ENCODE measurements at regions not wholly inside any gene's neighbourhood (a gene's known extent, or its start where the extent isn't known, plus 50 kb on each side); places are given as distances from the start of the nearest gene placed in this dataset.

DNA sequence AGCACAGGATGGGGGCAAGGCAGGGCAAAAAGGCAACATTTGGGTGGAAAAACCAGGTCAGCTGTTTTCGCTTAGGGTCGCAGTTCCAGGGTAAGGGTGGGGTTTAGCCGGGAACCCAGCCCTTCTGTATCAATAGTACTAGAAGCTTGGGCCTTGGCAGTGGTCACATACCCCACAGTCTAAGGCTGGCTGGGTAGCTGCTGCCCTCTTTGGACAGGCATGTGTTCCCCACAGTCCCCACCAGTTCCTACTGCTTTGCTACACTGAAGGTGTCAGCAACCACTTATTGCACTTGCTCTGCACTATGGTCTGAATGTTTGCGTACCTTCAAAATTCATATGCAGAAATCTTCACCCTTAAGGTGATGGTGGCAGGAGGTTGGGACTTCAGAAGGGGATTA, 349.8 kb downstream of the LTN1 start:
- Histone ChIP-seq H3K4me2 (ENCODE audit: insufficient read depth, low read length) (no peak overlapping the region), H3K9me1 (ENCODE audit: control insufficient read depth, insufficient read depth, low read length) (no peaks in the 10 kb centered on the region), H2AFZ (ENCODE audit: low read depth, low read length) (no peak overlapping the region), H3K36me3 (ENCODE audit: control insufficient read depth, insufficient read depth, low read length) (no peaks in the 10 kb centered on the region), H3K79me2 (ENCODE audit: control insufficient read depth, insufficient read depth, low read length) (no peaks in the 10 kb centered on the region), H3K4me1 (replicated peaks in 1 of 2; ENCODE audit: control insufficient read depth in 2 of 2, insufficient read depth in 2 of 2, low read length in 2 of 2) (no peaks in the 10 kb centered on the region), H3K9ac (ENCODE audit: insufficient read depth in 1 of 2, low read depth in 2 of 2, low read length in 2 of 2) (no peak overlapping the region), H4K20me1 (replicated peaks; ENCODE audit: control insufficient read depth, insufficient read depth, low read length) (no peaks in the 10 kb centered on the region), H3K9me3 (replicated peaks; ENCODE audit: control insufficient read depth, insufficient read depth, low read depth, low read length) (no peaks in the 10 kb centered on the region), H3K27me3 (ENCODE audit: control insufficient read depth in 2 of 2, insufficient read depth in 2 of 2, low read length in 2 of 2) (no peaks in the 10 kb centered on the region), H3K27ac (ENCODE audit: extremely low read depth, low read depth, low read length) (no peak overlapping the region), H3K4me3 (no peak overlapping the region)
- DNase-seq (ENCODE audit: extremely low read depth in 1 of 4, low spot score in 3 of 4) (no peak), ATAC-seq (no peak), FAIRE-seq (no peak)
- intact Hi-C loops (cut with micrococcal nuclease) (no loop called here), in situ Hi-C loops (cut with MboI) (no loop called here)
- CTCF ChIA-PET (ENCODE audit: low intra/inter-chr PET ratio), result no interaction called here
- WGBS (ENCODE audit: insufficient coverage, low coverage, missing lambda C conversion rate), result 2% methylated on average over 4 of the region's 4 CpGs
- POLR2A ChIA-PET, result no interaction called here
- no peak for TF ChIP-seq ZFX (CRISPR knock-in tag; IDR thresholded peaks at IDR 0.05)
- no peak for TF ChIP-seq SMARCE1 (IDR thresholded peaks at IDR 0.05)
- TF ChIP-seq FOXP4 (CRISPR knock-in tag; IDR thresholded peaks at IDR 0.05; ENCODE audit: borderline replicate concordance), result no peak
- TF ChIP-seq ZBTB7A (IDR thresholded peaks at IDR 0.05; ENCODE audit: borderline replicate concordance, control insufficient read depth, low read depth, low read length), result no peak
- no peak for TF ChIP-seq BCOR (IDR thresholded peaks at IDR 0.05)
- no peak for TF ChIP-seq FOXJ2 (tag; IDR thresholded peaks at IDR 0.05)
- no peak for TF ChIP-seq MLX (CRISPR knock-in tag; conservative IDR thresholded peaks at IDR 0.05)
- no peak for TF ChIP-seq SETDB1 (IDR thresholded peaks at IDR 0.05; ENCODE audit: low read length)
- no peak for TF ChIP-seq ZEB2 (IDR thresholded peaks at IDR 0.05)
- BruUV-seq (replicated peaks), result no TSS peak
